ENCODE measurements at regions not wholly inside any gene's neighbourhood (a gene's known extent, or its start where the extent isn't known, plus 50 kb on each side); places are given as distances from the start of the nearest gene placed in this dataset.

GRCh38 chr4:96094183-96094582 lies 254.3 kb downstream of the PDHA2 start:
- Mint-ChIP-seq H3K9me3 (ENCODE audit: low read depth, unreplicated experiment) (peaks cover 2% of the 10 kb centered on the region), H3K27ac (ENCODE audit: unreplicated experiment) (no peak overlapping the region), H3K27me3 (ENCODE audit: unreplicated experiment) (no peaks in the 10 kb centered on the region), H3K36me3 (ENCODE audit: insufficient read depth, unreplicated experiment) (no peaks in the 10 kb centered on the region), H3K4me3 (ENCODE audit: low read depth, unreplicated experiment) (no peak overlapping the region), H3K4me1 (ENCODE audit: low read depth, unreplicated experiment) (no peaks in the 10 kb centered on the region)
- DNase-seq, result no peak
- intact Hi-C loops (cut with micrococcal nuclease; ENCODE audit: unreplicated experiment), result no loop called here
- CTCF ChIA-PET, result no interaction called here
- no TSS peak for BruUV-seq (replicated peaks)
- TF ChIP-seq CTCF (IDR thresholded peaks at IDR 0.05; ENCODE audit: unreplicated experiment), result no peak

GRCh38 chr4:96097040-96097607 lies 257.2 kb downstream of the PDHA2 start:
- Mint-ChIP-seq H3K4me1 (ENCODE audit: low read depth, unreplicated experiment) (no peaks in the 10 kb centered on the region), H3K27ac (ENCODE audit: unreplicated experiment) (no peak overlapping the region), H3K36me3 (ENCODE audit: insufficient read depth, unreplicated experiment) (no peaks in the 10 kb centered on the region), H3K27me3 (ENCODE audit: unreplicated experiment) (no peaks in the 10 kb centered on the region), H3K9me3 (ENCODE audit: low read depth, unreplicated experiment) (no peaks in the 10 kb centered on the region), H3K4me3 (ENCODE audit: low read depth, unreplicated experiment) (no peak overlapping the region)
- no TSS peak for BruUV-seq (replicated peaks)
- CTCF ChIA-PET, result no interaction called here
- intact Hi-C loops (cut with micrococcal nuclease; ENCODE audit: unreplicated experiment), result no loop called here
- no peak for TF ChIP-seq CTCF (IDR thresholded peaks at IDR 0.05; ENCODE audit: unreplicated experiment)
- no peak for DNase-seq

- H3K27ac Mint-ChIP-seq (ENCODE audit: unreplicated experiment), result no peak overlapping the region
- H3K9me3 Mint-ChIP-seq (ENCODE audit: low read depth, unreplicated experiment), result no peaks in the 10 kb centered on the region
- H3K4me1 Mint-ChIP-seq (ENCODE audit: low read depth, unreplicated experiment), result peaks cover 3% of the 10 kb centered on the region
- no peak for DNase-seq
- no peak for TF ChIP-seq CTCF (IDR thresholded peaks at IDR 0.05; ENCODE audit: unreplicated experiment)
- H3K27me3 Mint-ChIP-seq (ENCODE audit: unreplicated experiment), result no peaks in the 10 kb centered on the region
- no TSS peak for BruUV-seq (replicated peaks)
- CTCF ChIA-PET, result no interaction called here
- H3K4me3 Mint-ChIP-seq (ENCODE audit: low read depth, unreplicated experiment), result no peak overlapping the region
- H3K36me3 Mint-ChIP-seq (ENCODE audit: insufficient read depth, unreplicated experiment), result no peaks in the 10 kb centered on the region
- intact Hi-C loops (cut with micrococcal nuclease; ENCODE audit: unreplicated experiment), result no loop called here
Measured at GRCh38 chr4:96097693-96098092, 257.8 kb downstream of the PDHA2 start.

- peaks cover 9% of the 10 kb centered on the region for H3K4me1 Mint-ChIP-seq (ENCODE audit: low read depth, unreplicated experiment)
- no peaks in the 10 kb centered on the region for H3K9me3 Mint-ChIP-seq (ENCODE audit: low read depth, unreplicated experiment)
- no TSS peak for BruUV-seq (replicated peaks)
- no peak overlapping the region for H3K4me3 Mint-ChIP-seq (ENCODE audit: low read depth, unreplicated experiment)
- no peaks in the 10 kb centered on the region for H3K27me3 Mint-ChIP-seq (ENCODE audit: unreplicated experiment)
- DNase-seq, result no peak
- H3K27ac Mint-ChIP-seq (ENCODE audit: unreplicated experiment), result no peak overlapping the region
- intact Hi-C loops (cut with micrococcal nuclease; ENCODE audit: unreplicated experiment), result no loop called here
- no peaks in the 10 kb centered on the region for H3K36me3 Mint-ChIP-seq (ENCODE audit: insufficient read depth, unreplicated experiment)
- CTCF ChIA-PET, result no interaction called here
- no peak for TF ChIP-seq CTCF (IDR thresholded peaks at IDR 0.05; ENCODE audit: unreplicated experiment)
Measured at GRCh38 chr4:96099031-96099430, 259.1 kb downstream of the PDHA2 start.
